ENCODE measurements at regions not wholly inside any gene's neighbourhood (a gene's known extent, or its start where the extent isn't known, plus 50 kb on each side); places are given as distances from the start of the nearest gene placed in this dataset.

DNA sequence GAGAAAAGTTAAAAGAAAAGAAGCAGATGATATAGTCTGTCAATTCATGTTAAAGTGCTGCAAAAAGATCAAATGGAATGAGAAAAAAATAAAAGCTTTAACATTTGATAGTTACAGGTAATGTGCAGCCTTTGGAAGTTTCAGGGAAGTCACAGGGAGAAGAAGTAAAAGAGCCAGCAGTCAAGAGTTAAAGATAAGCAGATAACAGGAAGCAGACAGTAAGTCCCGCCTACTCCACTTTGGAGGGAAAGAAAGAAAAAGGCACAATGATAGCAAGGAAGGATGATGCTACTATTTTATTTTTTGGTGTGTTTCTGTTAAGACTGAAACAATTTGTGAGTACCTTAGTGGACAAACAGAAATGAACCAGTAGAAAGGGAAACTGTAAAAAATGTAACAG, 111.1 kb upstream of the KRR1 start:
- TF ChIP-seq NRF1 (conservative IDR thresholded peaks at IDR 0.05 in 1 of 2, IDR thresholded peaks at IDR 0.05 in 1 of 2) = no peak
- no peak for TF ChIP-seq LEF1 (IDR thresholded peaks at IDR 0.05)
- TF ChIP-seq DNMT1 (IDR thresholded peaks at IDR 0.05) = no peak
- TF ChIP-seq RAD21 (CRISPR knock-in tag; conservative IDR thresholded peaks at IDR 0.05 in 1 of 2, IDR thresholded peaks at IDR 0.05 in 1 of 2) = no peak
- TF ChIP-seq ZBTB7A (IDR thresholded peaks at IDR 0.05; ENCODE audit: borderline replicate concordance, control insufficient read depth, low read depth, low read length) = no peak
- no peak for TF ChIP-seq NR2F6 (CRISPR knock-in tag; IDR thresholded peaks at IDR 0.05)
- TF ChIP-seq, protein P1, sequence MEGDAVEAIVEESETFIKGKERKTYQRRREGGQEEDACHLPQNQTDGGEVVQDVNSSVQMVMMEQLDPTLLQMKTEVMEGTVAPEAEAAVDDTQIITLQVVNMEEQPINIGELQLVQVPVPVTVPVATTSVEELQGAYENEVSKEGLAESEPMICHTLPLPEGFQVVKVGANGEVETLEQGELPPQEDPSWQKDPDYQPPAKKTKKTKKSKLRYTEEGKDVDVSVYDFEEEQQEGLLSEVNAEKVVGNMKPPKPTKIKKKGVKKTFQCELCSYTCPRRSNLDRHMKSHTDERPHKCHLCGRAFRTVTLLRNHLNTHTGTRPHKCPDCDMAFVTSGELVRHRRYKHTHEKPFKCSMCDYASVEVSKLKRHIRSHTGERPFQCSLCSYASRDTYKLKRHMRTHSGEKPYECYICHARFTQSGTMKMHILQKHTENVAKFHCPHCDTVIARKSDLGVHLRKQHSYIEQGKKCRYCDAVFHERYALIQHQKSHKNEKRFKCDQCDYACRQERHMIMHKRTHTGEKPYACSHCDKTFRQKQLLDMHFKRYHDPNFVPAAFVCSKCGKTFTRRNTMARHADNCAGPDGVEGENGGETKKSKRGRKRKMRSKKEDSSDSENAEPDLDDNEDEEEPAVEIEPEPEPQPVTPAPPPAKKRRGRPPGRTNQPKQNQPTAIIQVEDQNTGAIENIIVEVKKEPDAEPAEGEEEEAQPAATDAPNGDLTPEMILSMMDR (IDR thresholded peaks at IDR 0.05 in 2 of 3, conservative IDR thresholded peaks at IDR 0.05 in 1 of 3; ENCODE audit: insufficient read depth in 2 of 3, low read depth in 1 of 3, low read length in 3 of 3) = no peak
- no peak for TF ChIP-seq EP300 (IDR thresholded peaks at IDR 0.05; ENCODE audit: low read length)
